ENCODE measurements at regions not wholly inside any gene's neighbourhood (a gene's known extent, or its start where the extent isn't known, plus 50 kb on each side); places are given as distances from the start of the nearest gene placed in this dataset.

- Mint-ChIP-seq H3K27me3 (ENCODE audit: low read depth) (no peaks in the 10 kb centered on the region), H3K4me3 (no peak overlapping the region), H3K36me3 (ENCODE audit: low read depth) (no peaks in the 10 kb centered on the region), H3K9me3 (no peaks in the 10 kb centered on the region), H3K4me1 (peaks cover 14% of the 10 kb centered on the region), H3K27ac (ENCODE audit: unreplicated experiment) (no peak overlapping the region)
- no peak for TF ChIP-seq CTCF (conservative IDR thresholded peaks at IDR 0.05)
- DNase-seq (ENCODE audit: low read depth, low spot score): no peak
Measured at GRCh38 chr10:33026422-33026821, 68.4 kb upstream of the ITGB1 start.

- no peaks in the 10 kb centered on the region for H3K27me3 Mint-ChIP-seq (ENCODE audit: low read depth)
- no peak for TF ChIP-seq CTCF (conservative IDR thresholded peaks at IDR 0.05)
- no peak for DNase-seq (ENCODE audit: low read depth, low spot score)
- H3K9me3 Mint-ChIP-seq: no peaks in the 10 kb centered on the region
- no peak overlapping the region for H3K4me3 Mint-ChIP-seq
- H3K4me1 Mint-ChIP-seq: peaks cover 14% of the 10 kb centered on the region
- H3K27ac Mint-ChIP-seq (ENCODE audit: unreplicated experiment): no peak overlapping the region
- H3K36me3 Mint-ChIP-seq (ENCODE audit: low read depth): no peaks in the 10 kb centered on the region
Measured at GRCh38 chr10:33025910-33026309, 67.9 kb upstream of the ITGB1 start.

DNA sequence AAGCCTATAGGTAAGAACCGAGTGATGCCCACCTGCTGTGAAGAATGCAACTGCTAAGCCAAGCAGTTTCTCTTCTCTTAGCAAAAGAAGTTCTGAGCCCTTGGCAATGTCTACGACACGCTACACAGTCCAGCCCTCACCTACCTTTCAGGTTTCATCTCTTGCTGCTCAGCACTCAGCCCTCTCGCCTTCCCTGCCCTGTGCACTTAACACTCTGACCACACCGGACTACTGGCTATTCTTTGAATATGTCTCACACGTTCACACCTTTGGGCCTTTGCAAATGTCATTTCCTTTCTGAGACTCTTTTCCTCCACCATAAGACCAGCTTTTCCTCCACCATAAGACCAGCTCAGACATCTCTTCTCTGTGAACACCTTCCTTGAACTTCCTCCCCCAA lies 67.0 kb upstream of the ITGB1 start:
- H3K9me3 Mint-ChIP-seq: no peaks in the 10 kb centered on the region
- TF ChIP-seq CTCF (conservative IDR thresholded peaks at IDR 0.05): no peak
- no peak overlapping the region for H3K4me3 Mint-ChIP-seq
- no peak overlapping the region for H3K27ac Mint-ChIP-seq (ENCODE audit: unreplicated experiment)
- peaks cover 14% of the 10 kb centered on the region for H3K4me1 Mint-ChIP-seq
- no peak for DNase-seq (ENCODE audit: low read depth, low spot score)
- H3K27me3 Mint-ChIP-seq (ENCODE audit: low read depth): no peaks in the 10 kb centered on the region
- H3K36me3 Mint-ChIP-seq (ENCODE audit: low read depth): no peaks in the 10 kb centered on the region

- Mint-ChIP-seq H3K9me3 (no peaks in the 10 kb centered on the region), H3K27ac (ENCODE audit: unreplicated experiment) (no peak overlapping the region), H3K4me3 (no peak overlapping the region), H3K4me1 (peaks cover 19% of the 10 kb centered on the region), H3K27me3 (ENCODE audit: low read depth) (no peaks in the 10 kb centered on the region), H3K36me3 (ENCODE audit: low read depth) (no peaks in the 10 kb centered on the region)
- DNase-seq (ENCODE audit: low read depth, low spot score): no peak
- TF ChIP-seq CTCF (conservative IDR thresholded peaks at IDR 0.05): no peak
Measured at GRCh38 chr10:33022691-33023090, 64.7 kb upstream of the ITGB1 start.

GRCh38 chr10:33022090-33022489 lies 64.1 kb upstream of the ITGB1 start:
- Mint-ChIP-seq H3K27me3 (ENCODE audit: low read depth) (no peaks in the 10 kb centered on the region), H3K36me3 (ENCODE audit: low read depth) (no peaks in the 10 kb centered on the region), H3K27ac (ENCODE audit: unreplicated experiment) (no peak overlapping the region), H3K9me3 (no peaks in the 10 kb centered on the region), H3K4me1 (peaks cover 19% of the 10 kb centered on the region), H3K4me3 (no peak overlapping the region)
- DNase-seq (ENCODE audit: low read depth, low spot score): no peak
- TF ChIP-seq CTCF (conservative IDR thresholded peaks at IDR 0.05): no peak

DNA sequence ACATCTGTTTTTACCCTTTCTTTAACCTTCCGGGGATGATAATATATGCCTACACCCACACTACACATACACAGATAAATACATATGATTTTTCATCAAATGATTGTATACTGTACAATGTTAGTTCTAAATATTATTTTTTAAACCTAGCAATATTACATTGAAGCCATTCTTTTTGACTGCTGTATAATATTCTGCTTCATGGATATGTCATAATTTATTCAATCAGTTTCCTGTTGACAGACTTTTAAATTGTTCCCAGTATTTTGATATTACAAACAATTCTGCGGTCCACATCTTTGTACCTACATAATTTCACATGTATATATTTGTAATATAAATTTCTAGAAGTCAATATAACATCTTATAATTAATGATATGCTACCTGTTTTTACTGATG lies 59.0 kb upstream of the ITGB1 start:
- H3K4me1 Mint-ChIP-seq: peaks cover 21% of the 10 kb centered on the region
- H3K27me3 Mint-ChIP-seq (ENCODE audit: low read depth): no peaks in the 10 kb centered on the region
- H3K27ac Mint-ChIP-seq (ENCODE audit: unreplicated experiment): no peak overlapping the region
- DNase-seq (ENCODE audit: low read depth, low spot score): no peak
- H3K4me3 Mint-ChIP-seq: no peak overlapping the region
- H3K9me3 Mint-ChIP-seq: peaks cover 3% of the 10 kb centered on the region
- no peak for TF ChIP-seq CTCF (conservative IDR thresholded peaks at IDR 0.05)
- no peaks in the 10 kb centered on the region for H3K36me3 Mint-ChIP-seq (ENCODE audit: low read depth)

Data from neural crest cell (in vitro differentiated cells).